A549 (cell line): ENCODE measurements at regions not wholly inside any gene's neighbourhood (a gene's known extent, or its start where the extent isn't known, plus 50 kb on each side); places are given as distances from the start of the nearest gene placed in this dataset.

Experiments
- ATAC-seq, 2 experiments: fragments of 200-7000 bp in 1 of 2; fragments of >200 bp in 1 of 2; cut with Nextera tagmentation in 1 of 2; cut with Tn5 transposase in 1 of 2; 3 replicates each; pipeline versions ENCODE4 v1.8.0 to v1.9.1; 2018 to 2020; ENCODE audit warnings: mild to moderate bottlenecking in 1 of 2, moderate library complexity in 1 of 2
- CTCF ChIA-PET: fragments of 300-600 bp; sonication (Branson Sonifier 250); formaldehyde crosslinking; extraction: SDS; loops from one replicate; lab custom pipeline; 2021; ENCODE audit warnings: antibody characterized with exemption, inconsistent platforms; lab: Yijun Ruan, JAX
- POLR2A ChIA-PET: fragments of 350-600 bp; formaldehyde crosslinking; extraction: SDS; loops from one replicate; lab custom pipeline; 2021; ENCODE audit warnings: antibody characterized with exemption, inconsistent platforms; lab: Yijun Ruan, JAX
- DNase-seq, 2 experiments: peaks; one replicate each; pipeline versions ENCODE4 v3.0.0 to v3.0.0-alpha.2; 2011 to 2016; ENCODE audit warnings: low read depth in 1 of 2, low spot score in 1 of 2
- FAIRE-seq: peaks from 2 replicates; lab custom pipeline; 2011; peaks lifted over from hg19 to GRCh38; lab: Jason Lieb, UNC
- H3K27ac ChIP-seq, 2 experiments: fragments of >200 bp; sonication (Bioruptor Twin); formaldehyde crosslinking; 3 replicates each; pipeline ENCODE4 v1.5.1; 2016 to 2017
- H3K4me1 ChIP-seq: fragments of >200 bp; sonication (Bioruptor Twin); formaldehyde crosslinking; 3 replicates; pipeline ENCODE4 v1.6.1; 2016
- H3K4me2 ChIP-seq: fragments of >200 bp; sonication (Bioruptor Twin); formaldehyde crosslinking; 3 replicates; pipeline ENCODE4 v1.6.1; 2016
- H3K4me3 ChIP-seq: fragments of >200 bp; sonication (Bioruptor Twin); formaldehyde crosslinking; 3 replicates; pipeline ENCODE4 v1.5.1; 2016
- H3K9me3 ChIP-seq: fragments of >200 bp; sonication (Bioruptor Twin); formaldehyde crosslinking; 3 replicates; pipeline ENCODE4 v1.6.1; 2016
- ESRRA ChIP-seq: fragments of 150-350 bp; IDR thresholded peaks from 2 replicates; pipeline ENCODE4 v1.6.1; 2014; ENCODE audit warnings: mild to moderate bottlenecking, low read length, borderline replicate concordance
- FOSL2 ChIP-seq, 2 experiments: fragments of 450-650 bp in 1 of 2; fragments of >200 bp in 1 of 2; sonication (Bioruptor Twin) in 1 of 2; formaldehyde crosslinking; IDR thresholded peaks; 2 replicates each; pipeline versions ENCODE4 v1.5.0 to v1.6.1; 2016 to 2020; ENCODE audit warnings: mild to moderate bottlenecking in 1 of 2, moderate library complexity in 1 of 2
- FOXS1 ChIP-seq: fragments of 250-450 bp; sonication (Bioruptor Pico); IDR thresholded peaks from 2 replicates; pipeline ENCODE4 v1.5.0; 2020; ENCODE audit warnings: mild to moderate bottlenecking, moderate library complexity
- HDAC2 ChIP-seq: fragments of 200-600 bp; sonication (generic); IDR thresholded peaks from 2 replicates; pipeline ENCODE4 v1.6.1; 2016
- HOXA7 ChIP-seq: fragments of 250-450 bp; sonication (Bioruptor Pico); IDR thresholded peaks from 2 replicates; pipeline ENCODE4 v1.5.0; 2020; ENCODE audit warnings: mild to moderate bottlenecking, moderate library complexity
- HOXB5 ChIP-seq: fragments of 250-450 bp; sonication (Bioruptor Pico); IDR thresholded peaks from 2 replicates; pipeline ENCODE4 v1.5.0; 2020; ENCODE audit warnings: mild to moderate bottlenecking, moderate library complexity
- MAFK ChIP-seq: fragments of 450-650 bp; IDR thresholded peaks from 2 replicates; pipeline ENCODE4 v1.6.1; 2014; ENCODE audit not compliant: partially characterized antibody
- MAZ ChIP-seq: fragments of 150-350 bp; IDR thresholded peaks from 2 replicates; pipeline ENCODE4 v1.6.1; 2014; ENCODE audit warnings: antibody characterized with exemption, low read depth, low read length, borderline replicate concordance
- MYC ChIP-seq: IDR thresholded peaks from 2 replicates; pipeline ENCODE4 v1.6.1; 2012; ENCODE audit warnings: mild to moderate bottlenecking, inconsistent platforms, low read length, improper control_type of control experiment, borderline replicate concordance
- NFE2L2 ChIP-seq: fragments of 150-350 bp; conservative IDR thresholded peaks from 2 replicates; pipeline ENCODE4 v1.6.1; 2014; ENCODE audit warnings: low read length
- NPAS2 ChIP-seq: fragments of 250-450 bp; sonication (Bioruptor Pico); IDR thresholded peaks from 2 replicates; pipeline ENCODE4 v1.8.0; 2022; ENCODE audit warnings: mild to moderate bottlenecking, moderate library complexity, borderline replicate concordance
- NR3C1 ChIP-seq: fragments of >200 bp; sonication (Bioruptor Twin); formaldehyde crosslinking; IDR thresholded peaks from 3 replicates; pipeline ENCODE4 v1.6.1; 2017
- POLR2AphosphoS2 ChIP-seq: conservative IDR thresholded peaks from 2 replicates; pipeline ENCODE4 v1.6.1; 2012; ENCODE audit warnings: low read length, improper control_type of control experiment, inconsistent platforms
- RARB ChIP-seq: fragments of 250-450 bp; sonication (Bioruptor Pico); IDR thresholded peaks from 2 replicates; pipeline ENCODE4 v1.8.0; 2021; ENCODE audit warnings: mild to moderate bottlenecking, moderate library complexity
- RFX5 ChIP-seq: fragments of 450-650 bp; IDR thresholded peaks from 2 replicates; pipeline ENCODE4 v1.7.1; 2014; ENCODE audit warnings: antibody characterized with exemption, mild to moderate bottlenecking, moderate library complexity
- RNF2 ChIP-seq: fragments of 200-600 bp; sonication (generic); IDR thresholded peaks from 2 replicates; pipeline ENCODE4 v1.6.1; 2016; ENCODE audit warnings: low read depth, mild to moderate bottlenecking, antibody characterized with exemption, moderate library complexity, borderline replicate concordance
- TP53 ChIP-seq: fragments of 250-450 bp; sonication (Bioruptor Pico); IDR thresholded peaks from 2 replicates; pipeline ENCODE4 v1.5.0; 2021; ENCODE audit warnings: mild to moderate bottlenecking, moderate library complexity
- ZSCAN20 ChIP-seq: fragments of 250-450 bp; sonication (Bioruptor Pico); IDR thresholded peaks from 2 replicates; pipeline ENCODE4 v1.8.0; 2022; ENCODE audit warnings: mild to moderate bottlenecking, moderate library complexity
- WGBS: methylation state at CpG from one replicate; pipeline ENCODE4 v1.1.6; 2017; ENCODE audit errors: missing lambda C conversion rate; 5-methylcytosine and 5-hydroxymethylcytosine counted together
- TF ChIP-seq, protein P1 (sequence below): fragments of >200 bp; sonication (Bioruptor Twin); formaldehyde crosslinking; IDR thresholded peaks from 3 replicates; pipeline ENCODE4 v1.5.1; 2016
- TF ChIP-seq, protein P2 (sequence below): fragments of 200-600 bp; sonication (generic); IDR thresholded peaks from 2 replicates; pipeline ENCODE4 v1.6.1; 2016; ENCODE audit warnings: antibody characterized with exemption, mild to moderate bottlenecking, moderate library complexity
- TF ChIP-seq, protein P3 (sequence below): IDR thresholded peaks from 2 replicates; pipeline ENCODE4 v1.6.1; 2012

DNA sequence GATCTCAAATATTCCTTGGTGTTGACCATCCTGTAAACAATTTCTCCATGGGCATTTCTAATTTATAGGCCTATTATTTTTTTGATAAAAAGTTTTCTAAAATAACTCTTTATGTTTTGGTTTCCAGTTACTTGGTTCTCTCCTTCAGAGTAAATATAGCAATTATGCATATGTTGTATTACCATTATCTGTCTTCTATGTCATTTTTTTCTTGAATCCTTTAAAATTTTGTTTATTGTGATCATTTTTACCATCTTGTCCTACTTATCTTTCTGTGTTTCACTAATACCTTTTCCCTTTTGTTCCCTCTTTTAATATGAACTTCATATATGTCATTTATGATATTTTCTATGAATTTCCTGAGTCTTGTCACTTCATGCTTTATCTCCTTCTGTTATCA, 341.1 kb downstream of the PDCD6IP start (continued):
- TF ChIP-seq, protein P1, sequence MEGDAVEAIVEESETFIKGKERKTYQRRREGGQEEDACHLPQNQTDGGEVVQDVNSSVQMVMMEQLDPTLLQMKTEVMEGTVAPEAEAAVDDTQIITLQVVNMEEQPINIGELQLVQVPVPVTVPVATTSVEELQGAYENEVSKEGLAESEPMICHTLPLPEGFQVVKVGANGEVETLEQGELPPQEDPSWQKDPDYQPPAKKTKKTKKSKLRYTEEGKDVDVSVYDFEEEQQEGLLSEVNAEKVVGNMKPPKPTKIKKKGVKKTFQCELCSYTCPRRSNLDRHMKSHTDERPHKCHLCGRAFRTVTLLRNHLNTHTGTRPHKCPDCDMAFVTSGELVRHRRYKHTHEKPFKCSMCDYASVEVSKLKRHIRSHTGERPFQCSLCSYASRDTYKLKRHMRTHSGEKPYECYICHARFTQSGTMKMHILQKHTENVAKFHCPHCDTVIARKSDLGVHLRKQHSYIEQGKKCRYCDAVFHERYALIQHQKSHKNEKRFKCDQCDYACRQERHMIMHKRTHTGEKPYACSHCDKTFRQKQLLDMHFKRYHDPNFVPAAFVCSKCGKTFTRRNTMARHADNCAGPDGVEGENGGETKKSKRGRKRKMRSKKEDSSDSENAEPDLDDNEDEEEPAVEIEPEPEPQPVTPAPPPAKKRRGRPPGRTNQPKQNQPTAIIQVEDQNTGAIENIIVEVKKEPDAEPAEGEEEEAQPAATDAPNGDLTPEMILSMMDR = no peak
- TF ChIP-seq RARB (CRISPR knock-in tag) (no peak), MAZ (no peak), HDAC2 (no peak), POLR2AphosphoS2 (no peak)

DNA sequence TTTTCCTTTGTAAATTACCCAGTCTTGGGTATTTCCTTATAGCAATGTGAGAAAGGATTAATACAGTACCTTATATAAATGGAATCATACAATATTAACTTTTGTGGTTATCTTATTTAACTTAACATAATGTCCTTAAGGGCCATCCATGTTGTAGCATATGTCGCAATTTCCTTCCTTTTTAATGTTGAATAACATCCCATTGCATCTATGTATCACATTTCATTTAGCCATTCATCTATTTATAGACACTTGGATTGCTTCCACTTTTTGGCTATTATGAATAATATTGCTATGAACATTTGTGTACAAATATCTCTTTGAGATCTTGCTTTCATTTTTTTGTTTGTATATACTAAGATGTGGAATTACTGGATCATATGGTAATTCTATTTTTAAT, 342.2 kb downstream of the PDCD6IP start:
- CTCF ChIA-PET = no interaction called here
- H3K4me2 ChIP-seq = no peak overlapping the region
- TF ChIP-seq NFE2L2 (no peak), MAFK (no peak), HOXA7 (CRISPR knock-in tag) (no peak), HOXB5 (CRISPR knock-in tag) (no peak), RARB (CRISPR knock-in tag) (no peak), NPAS2 (CRISPR knock-in tag) (no peak), RFX5 (no peak), FOSL2 (IDR thresholded peaks at IDR 0.05) (no peak), FOSL2 (CRISPR knock-in tag; IDR thresholded peaks at IDR 0.05) (no peak), MYC (no peak), RNF2 (no peak), ESRRA (no peak), TP53 (no peak), NR3C1 (no peak), HDAC2 (no peak)
- TF ChIP-seq, protein P2, sequence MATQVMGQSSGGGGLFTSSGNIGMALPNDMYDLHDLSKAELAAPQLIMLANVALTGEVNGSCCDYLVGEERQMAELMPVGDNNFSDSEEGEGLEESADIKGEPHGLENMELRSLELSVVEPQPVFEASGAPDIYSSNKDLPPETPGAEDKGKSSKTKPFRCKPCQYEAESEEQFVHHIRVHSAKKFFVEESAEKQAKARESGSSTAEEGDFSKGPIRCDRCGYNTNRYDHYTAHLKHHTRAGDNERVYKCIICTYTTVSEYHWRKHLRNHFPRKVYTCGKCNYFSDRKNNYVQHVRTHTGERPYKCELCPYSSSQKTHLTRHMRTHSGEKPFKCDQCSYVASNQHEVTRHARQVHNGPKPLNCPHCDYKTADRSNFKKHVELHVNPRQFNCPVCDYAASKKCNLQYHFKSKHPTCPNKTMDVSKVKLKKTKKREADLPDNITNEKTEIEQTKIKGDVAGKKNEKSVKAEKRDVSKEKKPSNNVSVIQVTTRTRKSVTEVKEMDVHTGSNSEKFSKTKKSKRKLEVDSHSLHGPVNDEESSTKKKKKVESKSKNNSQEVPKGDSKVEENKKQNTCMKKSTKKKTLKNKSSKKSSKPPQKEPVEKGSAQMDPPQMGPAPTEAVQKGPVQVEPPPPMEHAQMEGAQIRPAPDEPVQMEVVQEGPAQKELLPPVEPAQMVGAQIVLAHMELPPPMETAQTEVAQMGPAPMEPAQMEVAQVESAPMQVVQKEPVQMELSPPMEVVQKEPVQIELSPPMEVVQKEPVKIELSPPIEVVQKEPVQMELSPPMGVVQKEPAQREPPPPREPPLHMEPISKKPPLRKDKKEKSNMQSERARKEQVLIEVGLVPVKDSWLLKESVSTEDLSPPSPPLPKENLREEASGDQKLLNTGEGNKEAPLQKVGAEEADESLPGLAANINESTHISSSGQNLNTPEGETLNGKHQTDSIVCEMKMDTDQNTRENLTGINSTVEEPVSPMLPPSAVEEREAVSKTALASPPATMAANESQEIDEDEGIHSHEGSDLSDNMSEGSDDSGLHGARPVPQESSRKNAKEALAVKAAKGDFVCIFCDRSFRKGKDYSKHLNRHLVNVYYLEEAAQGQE = no peak
- TF ChIP-seq, protein P3, sequence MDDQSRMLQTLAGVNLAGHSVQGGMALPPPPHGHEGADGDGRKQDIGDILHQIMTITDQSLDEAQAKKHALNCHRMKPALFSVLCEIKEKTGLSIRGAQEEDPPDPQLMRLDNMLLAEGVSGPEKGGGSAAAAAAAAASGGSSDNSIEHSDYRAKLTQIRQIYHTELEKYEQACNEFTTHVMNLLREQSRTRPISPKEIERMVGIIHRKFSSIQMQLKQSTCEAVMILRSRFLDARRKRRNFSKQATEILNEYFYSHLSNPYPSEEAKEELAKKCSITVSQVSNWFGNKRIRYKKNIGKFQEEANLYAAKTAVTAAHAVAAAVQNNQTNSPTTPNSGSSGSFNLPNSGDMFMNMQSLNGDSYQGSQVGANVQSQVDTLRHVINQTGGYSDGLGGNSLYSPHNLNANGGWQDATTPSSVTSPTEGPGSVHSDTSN = no peak
- TF ChIP-seq, all 56 proteins: peak for 0
- H3K4me1 ChIP-seq = no peaks in the 10 kb centered on the region
- POLR2A ChIA-PET = no interaction called here
- H3K27ac ChIP-seq = no peak overlapping the region
- no peak for ATAC-seq
- DNase-seq = no peak
- no peak overlapping the region for H3K4me3 ChIP-seq
- 37% methylated on average over 1 of the region's 1 CpG for WGBS
- H3K9me3 ChIP-seq = peaks cover 10% of the 10 kb centered on the region; the same call in 1 of the 3 replicates
- FAIRE-seq = no peak

DNA sequence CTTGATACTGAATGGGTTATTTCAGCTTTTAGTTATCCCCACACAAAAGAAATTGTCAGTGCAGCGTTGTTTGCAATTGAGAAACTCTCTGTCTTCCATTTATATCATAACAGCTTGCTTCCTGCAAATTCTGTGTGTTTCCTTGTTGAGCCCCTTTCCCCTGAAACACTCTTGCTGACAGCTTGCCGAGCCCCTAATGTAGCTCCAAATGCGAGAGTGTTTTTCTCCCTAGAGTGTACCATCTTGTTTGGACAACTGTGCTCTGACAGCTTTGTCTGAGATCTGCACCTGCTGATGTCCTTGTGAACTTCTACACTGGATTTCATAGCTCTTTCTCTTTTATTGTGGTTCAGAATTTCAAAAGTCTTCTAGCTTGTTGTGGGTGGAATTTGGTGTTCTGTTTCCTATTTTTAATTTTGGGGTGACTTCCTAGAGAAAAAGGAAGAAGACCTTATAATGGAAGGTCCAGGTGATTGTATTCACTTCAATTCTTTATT, 343.5 kb downstream of the PDCD6IP start:
- ATAC-seq = no peak
- Histone ChIP-seq H3K4me3 (no peak overlapping the region), H3K9me3 (peaks cover 10% of the 10 kb centered on the region; the same call in 1 of the 3 replicates), H3K27ac (no peak overlapping the region), H3K4me2 (no peak overlapping the region), H3K4me1 (no peaks in the 10 kb centered on the region)
- no peak for DNase-seq
- POLR2A ChIA-PET = no interaction called here
- TF ChIP-seq ZSCAN20 (CRISPR knock-in tag) (no peak), FOSL2 (IDR thresholded peaks at IDR 0.05) (no peak), FOSL2 (CRISPR knock-in tag; IDR thresholded peaks at IDR 0.05) (no peak), FOXS1 (CRISPR knock-in tag) (no peak)
- CTCF ChIA-PET = interaction anchor here (0.7 kb wide), 1 partner anchor 162 kb away, joined by 3 read pairs; no protein-coding TSS in a partner anchor
- WGBS = 38% methylated on average over 3 of the region's 3 CpGs
- FAIRE-seq = no peak
